HCT116 (cell line): ENCODE measurements at regions not wholly inside any gene's neighbourhood (a gene's known extent, or its start where the extent isn't known, plus 50 kb on each side); places are given as distances from the start of the nearest gene placed in this dataset.

Experiments
- ATAC-seq: fragments of 200-7000 bp; cut with Tn5 transposase; 2 replicates; pipeline ENCODE4 v1.9.1; 2020; ENCODE audit warnings: mild to moderate bottlenecking, moderate library complexity
- BruUV-seq: library from RNA; stranded (reverse); fragments of 400-500 nt; replicated peaks from 2 replicates; lab custom pipeline; 2021; lab: Mats Ljungman, UMichigan
- CTCF ChIA-PET: fragments of 300-600 bp; sonication (Branson Sonifier 250); formaldehyde crosslinking; loops from one replicate; lab custom pipeline; 2021; ENCODE audit warnings: antibody characterized with exemption; lab: Charles Lee
- POLR2A ChIA-PET: fragments of 300-600, 350-600 bp; sonication (Branson Sonifier 250); formaldehyde crosslinking; loops from one replicate; lab custom pipeline; 2021; ENCODE audit warnings: antibody characterized with exemption; lab: Charles Lee
- RAD21 ChIA-PET, 2 experiments: fragments of 300-600 bp; sonication (Branson Sonifier 250); formaldehyde crosslinking; loops; one replicate each; lab custom pipeline; 2023; ENCODE audit warnings: low total read pairs in 2 of 2; ENCODE audit not compliant: uncharacterized antibody in 2 of 2, unreplicated experiment in 2 of 2, low non-redundant PET in 1 of 2; lab: Charles Lee
- DNase-seq: peaks from one replicate; pipeline ENCODE4 v3.0.0-alpha.2; 2010; ENCODE audit warnings: low read depth, low spot score
- H2AFZ ChIP-seq: fragments of 200-600 bp; shearing (Covaris generic), sonication (generic); 2 replicates; pipeline ENCODE4 v1.6.1; 2017; ENCODE audit warnings: low read depth, mixed run types, mixed read lengths, antibody characterized with exemption, low read length; ENCODE audit not compliant: poor library complexity, severe bottlenecking
- H3K27ac ChIP-seq: 2 replicates; pipeline ENCODE4 v1.5.1; 2012; ENCODE audit warnings: low read depth, low read length
- H3K27me3 ChIP-seq: fragments of 200-600 bp; sonication (generic); 2 replicates; pipeline ENCODE4 v1.6.1; 2016; ENCODE audit warnings: mixed run types, low read length, mixed read lengths; ENCODE audit not compliant: insufficient read depth
- H3K36me3 ChIP-seq, 2 experiments: fragments of 200-500 bp in 1 of 2; fragments of 200-600 bp in 1 of 2; sonication (Bioruptor generic) in 1 of 2; sonication (generic) in 1 of 2; 2 replicates each; pipeline versions ENCODE4 v1.5.1 to v1.6.1; 2014 to 2016; ENCODE audit warnings: low read length in 2 of 2, inconsistent platforms in 1 of 2, mixed read lengths in 1 of 2, mixed run types in 1 of 2; ENCODE audit not compliant: insufficient read depth in 2 of 2, control insufficient read depth in 1 of 2
- H3K4me1 ChIP-seq, 2 experiments: fragments of 200-600 bp in 1 of 2; sonication (generic) in 1 of 2; 2 replicates each; pipeline versions ENCODE4 v1.5.1 to v1.6.1; 2012 to 2017; ENCODE audit warnings: low read length in 2 of 2, inconsistent platforms in 1 of 2, mild to moderate bottlenecking in 1 of 2, mixed read lengths in 1 of 2, mixed run types in 1 of 2, moderate library complexity in 1 of 2; ENCODE audit not compliant: insufficient read depth in 2 of 2, control insufficient read depth in 1 of 2
- H3K4me2 ChIP-seq: fragments of 200-600 bp; sonication (generic); 2 replicates; pipeline ENCODE4 v1.6.1; 2017; ENCODE audit warnings: mixed run types, low read length, mixed read lengths
- H3K4me3 ChIP-seq, 2 experiments: fragments of 200-600 bp in 1 of 2; sonication (generic) in 1 of 2; replicated peaks in 1 of 2; 2 replicates each; pipeline ENCODE4 v1.5.1; 2011 to 2016; ENCODE audit warnings: low read length in 2 of 2, control low read depth in 1 of 2, low read depth in 1 of 2, mild to moderate bottlenecking in 1 of 2, mixed read lengths in 1 of 2, mixed run types in 1 of 2
- H3K79me2 ChIP-seq: fragments of 200-600 bp; sonication (generic); 2 replicates; pipeline ENCODE4 v1.6.1; 2017; ENCODE audit warnings: mild to moderate bottlenecking, mixed run types, low read length, moderate library complexity, mixed read lengths; ENCODE audit not compliant: insufficient read depth
- H3K9ac ChIP-seq: fragments of 200-600 bp; sonication (generic); 2 replicates; pipeline ENCODE4 v1.6.1; 2016; ENCODE audit warnings: low read length, mixed read lengths
- H3K9me2 ChIP-seq: fragments of 200-600 bp; sonication (generic), shearing (Covaris generic); 2 replicates; pipeline ENCODE4 v1.6.1; 2017; ENCODE audit warnings: mixed run types, mild to moderate bottlenecking, moderate library complexity; ENCODE audit not compliant: insufficient read depth
- H3K9me3 ChIP-seq, 2 experiments: fragments of 200-500 bp in 1 of 2; fragments of 200-600 bp in 1 of 2; sonication (Bioruptor generic) in 1 of 2; sonication (generic) in 1 of 2; 2 replicates each; pipeline ENCODE4 v1.6.1; 2014 to 2017; ENCODE audit warnings: low read length in 2 of 2, mixed read lengths in 2 of 2, inconsistent platforms in 1 of 2, low read depth in 1 of 2, mild to moderate bottlenecking in 1 of 2, mixed run types in 1 of 2, moderate library complexity in 1 of 2; ENCODE audit not compliant: control insufficient read depth in 1 of 2, insufficient read depth in 1 of 2
- H4K20me1 ChIP-seq: fragments of 200-600 bp; sonication (generic), shearing (Covaris generic); 2 replicates; pipeline ENCODE4 v1.6.1; 2017; ENCODE audit warnings: mixed run types, mild to moderate bottlenecking, moderate library complexity; ENCODE audit not compliant: insufficient read depth
- ATF3 ChIP-seq: IDR thresholded peaks from 2 replicates; pipeline ENCODE4 v1.6.1; 2012
- CBX3 ChIP-seq: IDR thresholded peaks from 2 replicates; pipeline ENCODE4 v1.6.1; 2012; ENCODE audit warnings: low read depth
- CEBPB ChIP-seq: IDR thresholded peaks from 2 replicates; pipeline ENCODE4 v1.6.1; 2012; ENCODE audit warnings: low read depth
- CTCF ChIP-seq, 3 experiments: fragments of 200-600 bp in 1 of 3; sonication (generic) in 1 of 3; IDR thresholded peaks in 2 of 3; conservative IDR thresholded peaks in 1 of 3; 2 replicates each; pipeline ENCODE4 v1.5.1; 2012 to 2017; ENCODE audit warnings: low read depth in 2 of 3, low read length in 2 of 3, antibody characterized with exemption in 1 of 3, borderline replicate concordance in 1 of 3, control low read depth in 1 of 3, mild to moderate bottlenecking in 1 of 3, mixed read lengths in 1 of 3, mixed run types in 1 of 3, moderate library complexity in 1 of 3; ENCODE audit not compliant: insufficient read depth in 1 of 3
- EGR1 ChIP-seq: IDR thresholded peaks from 2 replicates; pipeline ENCODE4 v1.6.1; 2012; ENCODE audit warnings: low read depth
- ELF1 ChIP-seq: IDR thresholded peaks from 2 replicates; pipeline ENCODE4 v1.6.1; 2012; ENCODE audit warnings: low read depth, borderline replicate concordance
- EZH2 ChIP-seq: fragments of 200-600 bp; sonication (generic); IDR thresholded peaks from 2 replicates; pipeline ENCODE4 v1.6.1; 2017; ENCODE audit warnings: antibody characterized with exemption, mixed run types
- JUND ChIP-seq: IDR thresholded peaks from 2 replicates; pipeline ENCODE4 v1.6.1; 2012
- MAX ChIP-seq: IDR thresholded peaks from 2 replicates; pipeline ENCODE4 v1.6.1; 2012
- POLR2A ChIP-seq: IDR thresholded peaks from 2 replicates; pipeline ENCODE4 v1.7.0; 2011; ENCODE audit warnings: borderline replicate concordance; ENCODE audit not compliant: insufficient read depth, insufficient read length; ENCODE audit errors: extremely low read depth
- POLR2AphosphoS5 ChIP-seq: IDR thresholded peaks from 2 replicates; pipeline ENCODE4 v1.6.1; 2011; ENCODE audit warnings: mild to moderate bottlenecking, low read depth, low read length, moderate library complexity
- RAD21 ChIP-seq: IDR thresholded peaks from 2 replicates; pipeline ENCODE4 v1.6.1; 2012; ENCODE audit warnings: low read depth, mild to moderate bottlenecking
- REST ChIP-seq: IDR thresholded peaks from 2 replicates; pipeline ENCODE4 v1.6.1; 2012; ENCODE audit warnings: low read depth
- SIN3A ChIP-seq: IDR thresholded peaks from 2 replicates; pipeline ENCODE4 v1.6.1; 2012; ENCODE audit warnings: low read depth
- SP1 ChIP-seq: IDR thresholded peaks from 2 replicates; pipeline ENCODE4 v1.6.1; 2012; ENCODE audit warnings: low read depth
- SRF ChIP-seq: IDR thresholded peaks from 2 replicates; pipeline ENCODE4 v1.6.1; 2012; ENCODE audit warnings: low read depth
- TCF7L2 ChIP-seq: IDR thresholded peaks from 2 replicates; pipeline ENCODE4 v1.7.0; 2011; ENCODE audit warnings: borderline replicate concordance, inconsistent platforms; ENCODE audit not compliant: insufficient read depth, insufficient read length; ENCODE audit errors: extremely low read depth
- ZBTB33 ChIP-seq: IDR thresholded peaks from 2 replicates; pipeline ENCODE4 v1.6.1; 2011; ENCODE audit warnings: mild to moderate bottlenecking, low read length, moderate library complexity; ENCODE audit not compliant: insufficient replicate concordance; ENCODE audit errors: extremely low read depth
- ZFX ChIP-seq: fragments of 450-650 bp; IDR thresholded peaks from 2 replicates; pipeline ENCODE4 v1.6.1; 2017
- ZNF274 ChIP-seq: fragments of 200-500 bp; sonication (Bioruptor generic); IDR thresholded peaks from 2 replicates; pipeline ENCODE4 v1.6.1; 2014; ENCODE audit warnings: mild to moderate bottlenecking, low read depth, low read length, inconsistent platforms
- intact Hi-C: fragments of 100-400 bp; cut with micrococcal nuclease; formaldehyde crosslinking; loops from 2 replicates; pipeline ENCODE4 v1.10.0; 2022

GRCh38 chr11:96620464-96621044 is 230.7 kb downstream of the JRKL start:
- Histone ChIP-seq H4K20me1 (no peaks in the 10 kb centered on the region), H3K9me3 (no peaks in the 10 kb centered on the region), H3K4me1 (no peaks in the 10 kb centered on the region), H3K79me2 (no peaks in the 10 kb centered on the region), H2AFZ (no peak overlapping the region), H3K9me2 (no peaks in the 10 kb centered on the region), H3K27me3 (no peaks in the 10 kb centered on the region), H3K4me2 (no peak overlapping the region), H3K36me3 (no peaks in the 10 kb centered on the region), H3K27ac (no peak overlapping the region), H3K9ac (no peak overlapping the region), H3K4me3 (no peak overlapping the region)
- RAD21 ChIA-PET, result no interaction called here
- POLR2A ChIA-PET, result no interaction called here
- DNase-seq (no peak), ATAC-seq (no peak)
- BruUV-seq, result no TSS peak
- CTCF ChIA-PET, result no interaction called here
- intact Hi-C loops, result no loop called here
- TF ChIP-seq EZH2 (no peak), CEBPB (no peak), ZFX (no peak), REST (no peak), SRF (no peak), CTCF (IDR thresholded peaks at IDR 0.05 in 2 of 3, conservative IDR thresholded peaks at IDR 0.05 in 1 of 3; ENCODE audit: borderline replicate concordance in 1 of 3, insufficient read depth in 1 of 3, low read depth in 2 of 3, low read length in 2 of 3) (no peak), ELF1 (no peak), TCF7L2 (no peak), MAX (no peak), RAD21 (no peak), POLR2A (no peak), ATF3 (no peak), SP1 (no peak), SIN3A (no peak), JUND (no peak), CBX3 (no peak), POLR2AphosphoS5 (no peak), ZNF274 (no peak), ZBTB33 (no peak), EGR1 (no peak)
